GM12873 (cell line): ENCODE measurements at regions not wholly inside any gene's neighbourhood (a gene's known extent, or its start where the extent isn't known, plus 50 kb on each side); places are given as distances from the start of the nearest gene placed in this dataset.

ENCODE experiments used
- TF ChIP-seq, protein P1 (sequence below): IDR thresholded peaks from 2 replicates; pipeline ENCODE4 v1.5.1; 2012; ENCODE audit warnings: low read depth, mild to moderate bottlenecking, moderate library complexity, low read length, control low read depth; ENCODE audit not compliant: insufficient read depth; ENCODE audit errors: missing control alignments

DNA sequence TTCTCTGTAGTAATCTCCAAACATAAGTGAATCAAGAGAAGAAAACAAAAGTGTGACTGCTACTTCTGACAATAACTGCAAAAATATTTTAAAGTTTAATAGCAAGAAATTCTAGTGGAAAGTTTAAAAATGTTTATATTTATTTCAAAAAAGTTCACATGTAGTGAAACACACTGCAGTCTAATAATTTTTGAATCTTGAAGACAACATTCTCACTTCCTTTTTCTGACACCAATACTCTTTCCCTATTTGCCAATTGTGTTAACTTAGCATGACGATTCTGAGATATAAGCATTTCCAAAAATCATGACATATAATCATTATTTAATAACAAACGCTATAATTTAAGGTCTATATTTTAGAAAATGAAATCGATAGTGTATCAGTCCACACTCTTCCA is 429.1 kb upstream of the PKDCC start:
- TF ChIP-seq, protein P1, sequence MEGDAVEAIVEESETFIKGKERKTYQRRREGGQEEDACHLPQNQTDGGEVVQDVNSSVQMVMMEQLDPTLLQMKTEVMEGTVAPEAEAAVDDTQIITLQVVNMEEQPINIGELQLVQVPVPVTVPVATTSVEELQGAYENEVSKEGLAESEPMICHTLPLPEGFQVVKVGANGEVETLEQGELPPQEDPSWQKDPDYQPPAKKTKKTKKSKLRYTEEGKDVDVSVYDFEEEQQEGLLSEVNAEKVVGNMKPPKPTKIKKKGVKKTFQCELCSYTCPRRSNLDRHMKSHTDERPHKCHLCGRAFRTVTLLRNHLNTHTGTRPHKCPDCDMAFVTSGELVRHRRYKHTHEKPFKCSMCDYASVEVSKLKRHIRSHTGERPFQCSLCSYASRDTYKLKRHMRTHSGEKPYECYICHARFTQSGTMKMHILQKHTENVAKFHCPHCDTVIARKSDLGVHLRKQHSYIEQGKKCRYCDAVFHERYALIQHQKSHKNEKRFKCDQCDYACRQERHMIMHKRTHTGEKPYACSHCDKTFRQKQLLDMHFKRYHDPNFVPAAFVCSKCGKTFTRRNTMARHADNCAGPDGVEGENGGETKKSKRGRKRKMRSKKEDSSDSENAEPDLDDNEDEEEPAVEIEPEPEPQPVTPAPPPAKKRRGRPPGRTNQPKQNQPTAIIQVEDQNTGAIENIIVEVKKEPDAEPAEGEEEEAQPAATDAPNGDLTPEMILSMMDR = no peak

DNA sequence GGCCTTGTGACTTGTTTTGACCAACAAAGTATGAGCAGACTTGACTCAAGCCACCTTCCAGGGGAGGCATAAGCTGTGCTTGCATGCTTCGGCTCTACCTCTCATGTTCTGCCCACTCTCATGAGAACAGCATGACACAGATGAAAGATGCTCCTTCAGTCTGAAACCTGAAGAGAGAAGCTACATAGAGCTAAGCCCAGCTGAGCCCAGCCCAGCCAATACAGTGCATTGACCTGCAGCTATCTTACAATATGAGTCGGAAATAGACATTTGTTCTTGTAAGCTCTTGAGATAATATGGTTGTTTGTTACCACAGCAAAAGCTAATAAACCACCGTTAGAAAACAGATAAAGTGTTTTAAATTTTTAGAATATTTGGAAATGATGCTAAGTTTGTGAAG is 426.7 kb upstream of the PKDCC start:
- TF ChIP-seq, protein P1 = no peak

DNA sequence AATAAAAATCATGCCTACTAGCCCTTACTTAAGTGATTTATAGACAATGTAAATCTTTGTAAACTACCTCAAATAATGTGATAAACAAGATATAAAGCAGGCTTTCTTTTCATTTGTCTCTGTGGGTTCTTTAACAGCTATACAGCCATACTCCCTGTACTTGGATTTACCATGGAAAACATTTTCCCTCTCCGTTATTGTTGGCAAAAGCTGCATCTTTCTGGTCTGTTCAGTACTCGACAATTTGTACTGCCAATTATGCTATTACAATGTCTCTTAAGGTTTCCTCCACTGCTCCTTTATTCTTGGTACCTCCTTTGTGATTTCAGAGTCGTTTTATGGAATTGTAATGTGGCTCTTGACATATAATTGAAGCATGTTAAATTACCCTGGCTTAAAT is 426.3 kb upstream of the PKDCC start:
- TF ChIP-seq, protein P1 = no peak

DNA sequence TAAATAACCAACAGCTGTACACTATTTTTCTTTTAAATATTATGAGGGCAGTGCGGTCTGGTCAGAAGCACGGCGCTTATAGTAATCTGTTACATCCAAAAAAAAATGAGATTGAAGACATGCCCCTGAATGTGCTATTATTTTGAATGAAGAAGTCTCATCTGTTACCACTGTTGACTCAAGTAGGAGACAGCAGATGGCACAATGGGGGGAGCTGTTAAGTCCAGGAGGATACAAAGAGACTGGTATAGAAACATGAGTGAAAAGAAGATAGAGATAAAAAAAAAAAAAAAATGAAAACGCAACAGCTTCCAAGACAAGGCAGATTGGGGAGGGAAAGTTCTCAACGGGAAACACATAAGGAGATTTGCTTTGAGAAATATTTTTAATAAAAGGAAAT is 425.5 kb upstream of the PKDCC start:
- TF ChIP-seq, protein P1 = no peak

DNA sequence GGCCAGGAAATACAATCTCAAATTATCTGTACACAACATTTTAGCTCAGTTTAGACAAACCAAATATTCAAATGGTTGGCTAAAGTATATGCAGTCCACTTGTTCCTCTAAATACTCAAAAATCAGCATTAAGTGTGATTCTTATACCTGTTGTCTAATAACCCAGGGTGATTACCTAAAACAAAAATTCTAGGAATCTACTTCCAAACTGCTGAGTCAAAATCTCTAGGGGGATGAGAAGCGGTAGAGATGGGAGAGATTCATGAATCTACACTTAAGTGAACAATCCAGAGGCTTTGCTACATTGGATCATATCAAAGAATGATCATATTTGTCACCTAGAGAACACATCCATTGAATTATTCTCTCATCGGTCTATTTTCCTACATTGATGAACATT is 420.9 kb upstream of the PKDCC start:
- TF ChIP-seq, protein P1 = no peak

DNA sequence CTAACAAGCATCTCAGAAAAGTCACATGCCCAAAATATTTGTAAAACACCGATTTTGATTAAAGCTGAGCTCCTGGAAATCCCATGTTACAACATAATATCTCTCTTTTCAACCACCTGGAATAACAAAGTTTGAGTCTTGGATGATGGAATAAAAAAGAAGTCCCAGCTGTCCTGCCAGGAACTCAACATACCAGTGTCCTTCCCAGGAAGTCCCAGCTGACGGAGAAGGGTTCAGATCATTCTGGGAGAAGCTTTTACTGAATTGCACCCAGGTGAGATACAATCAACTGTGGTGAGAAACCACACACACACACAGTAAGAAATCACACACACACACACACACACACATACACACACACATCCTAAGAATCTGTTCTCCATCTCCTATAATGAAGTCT is 413.1 kb upstream of the PKDCC start:
- TF ChIP-seq, protein P1 = no peak

DNA sequence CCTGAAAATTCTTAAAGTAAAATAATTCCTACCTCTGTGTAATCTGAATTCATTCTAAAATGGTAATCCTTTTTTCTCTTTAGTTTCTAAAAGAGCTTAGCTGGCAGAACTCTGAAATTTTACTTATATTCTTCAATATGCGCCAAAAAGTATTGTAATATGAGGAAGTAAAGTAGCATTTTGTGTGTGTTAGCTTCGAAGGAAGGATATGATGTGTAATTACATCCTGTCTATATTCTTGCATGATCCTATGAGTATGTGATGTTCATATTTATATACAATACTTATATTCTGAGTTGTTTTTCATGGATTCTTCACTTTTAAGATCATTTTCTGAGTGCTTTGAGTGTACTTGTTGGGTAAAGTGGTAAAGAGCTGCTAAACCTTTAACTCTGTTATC is 402.9 kb upstream of the PKDCC start:
- TF ChIP-seq, protein P1 = no peak
